Transverse colon (tissue), 4 donors: ENCODE measurements at regions not wholly inside any gene's neighbourhood (a gene's known extent, or its start where the extent isn't known, plus 50 kb on each side); places are given as distances from the start of the nearest gene placed in this dataset.

Experiments used
- CTCF ChIP-seq, 5 experiments: fragments of 200-600 bp in 3 of 5; fragments of 450-650 bp in 2 of 5; sonication (generic) in 3 of 5; IDR thresholded peaks; 1 replicate in 2 of 5; 2 replicates in 3 of 5; pipeline ENCODE4 v1.5.1; 2016 to 2017; ENCODE audit warnings: antibody characterized with exemption in 5 of 5, inconsistent platforms in 3 of 5, mild to moderate bottlenecking in 2 of 5, moderate library complexity in 1 of 5
- EP300 ChIP-seq: sonication (generic); formaldehyde crosslinking; IDR thresholded peaks from one replicate; pipeline ENCODE4 v1.6.1; 2017; ENCODE audit warnings: antibody characterized with exemption, low read depth
- POLR2AphosphoS5 ChIP-seq, 3 donors: sonication (generic); formaldehyde crosslinking; IDR thresholded peaks; one replicate each; pipeline ENCODE4 v1.6.1; 2016; ENCODE audit warnings: antibody characterized with exemption in 3 of 3

GRCh38 chr10:27620430-27621397 lies 116.6 kb downstream of the RAB18 start:
- no peak for TF ChIP-seq CTCF (IDR thresholded peaks at IDR 0.05)
- TF ChIP-seq POLR2AphosphoS5 (IDR thresholded peaks at IDR 0.05) = peak in 1 of 3 donors; percentile 24
- TF ChIP-seq EP300 = no peak
